NCI-H1694 (cell line): ENCODE measurements at regions not wholly inside any gene's neighbourhood (a gene's known extent, or its start where the extent isn't known, plus 50 kb on each side); places are given as distances from the start of the nearest gene placed in this dataset.
A peak's percentile ranks its signal among the peaks of the same experiment; 100 is the strongest.
"Not testable (repeated sequence)": the region's sequence is repeated elsewhere in the genome, so short reads cannot be mapped to it uniquely, and the experiment has no call there.

Experiments used
- DNase-seq: peaks from one replicate; lab custom pipeline; 2025; lab: John Stamatoyannopoulos, UW

DNA sequence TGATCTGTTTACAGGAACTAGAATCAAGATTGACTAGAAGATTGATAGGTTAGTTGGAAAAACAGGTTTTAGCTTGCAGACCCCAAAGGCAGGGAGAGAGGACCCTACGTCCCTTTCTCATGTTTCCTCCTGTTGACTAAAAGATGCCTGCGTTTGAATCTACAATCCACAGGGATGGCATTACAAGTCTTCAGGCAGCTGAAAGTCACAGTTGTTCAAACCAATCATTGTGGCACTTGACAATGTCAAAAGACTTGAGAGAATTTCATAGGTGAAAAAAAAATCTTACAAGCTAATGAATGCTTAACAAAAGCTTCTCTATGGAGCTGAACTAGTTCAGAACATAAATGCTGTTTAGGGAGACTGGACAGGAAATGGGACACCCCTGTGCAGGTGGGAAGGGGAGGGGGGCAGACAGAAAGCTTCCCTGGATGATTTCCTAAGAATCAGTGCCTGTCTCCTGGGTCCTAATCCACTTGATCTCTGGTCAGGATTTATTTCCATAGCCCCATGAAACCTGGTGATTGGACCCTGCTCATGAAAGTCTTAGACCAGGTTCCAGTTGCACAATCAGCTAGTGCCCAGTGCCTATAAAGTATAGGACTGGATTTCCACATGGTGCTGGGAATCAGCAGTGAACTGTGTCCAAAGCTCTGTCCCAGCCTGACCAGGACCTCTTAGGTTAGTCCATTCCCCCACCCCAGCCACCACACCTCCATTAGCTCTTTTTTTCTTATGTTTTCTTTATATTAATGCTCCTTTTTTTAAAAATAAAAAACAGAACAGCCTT is 91.6 kb upstream of the BCAR3 start:
- no peak for DNase-seq

DNA sequence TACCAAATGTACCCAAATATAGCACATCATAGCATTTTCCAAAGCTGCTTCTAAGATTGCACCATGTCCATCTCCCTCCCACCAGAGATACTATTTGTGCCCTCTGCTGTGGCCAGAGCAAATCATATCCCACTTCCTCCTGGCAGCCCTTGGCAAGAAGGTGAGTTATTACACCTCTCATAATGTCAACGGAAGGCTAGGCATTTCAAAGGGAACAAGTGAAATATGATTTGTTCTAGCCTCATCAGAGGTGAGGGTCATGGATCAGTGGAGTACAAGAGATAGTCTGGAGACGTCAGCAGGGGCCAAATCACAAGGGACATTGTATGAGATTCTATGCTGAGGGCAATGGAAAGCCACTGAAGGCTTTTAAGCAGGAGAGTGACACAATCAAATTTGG is 90.2 kb upstream of the BCAR3 start:
- no peak for DNase-seq

DNA sequence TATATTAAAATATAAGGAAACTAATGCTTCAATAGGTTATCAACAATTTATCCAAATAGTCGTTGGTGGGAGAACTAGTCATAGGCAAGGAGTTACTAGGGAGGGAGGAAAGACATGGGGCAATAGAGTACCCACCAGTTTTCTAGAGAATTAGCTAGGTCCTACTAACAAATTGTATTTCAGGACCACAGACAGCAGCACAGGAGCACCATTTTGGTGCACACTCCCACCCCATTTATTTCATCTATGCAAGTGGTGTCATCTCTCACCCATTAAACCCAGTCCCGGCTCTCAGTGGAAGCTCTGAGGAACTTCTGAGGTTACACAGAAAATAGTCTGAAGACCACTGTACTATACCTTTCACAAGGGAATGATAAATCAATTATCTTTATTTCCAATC is 89.0 kb upstream of the BCAR3 start:
- no peak for DNase-seq

DNA sequence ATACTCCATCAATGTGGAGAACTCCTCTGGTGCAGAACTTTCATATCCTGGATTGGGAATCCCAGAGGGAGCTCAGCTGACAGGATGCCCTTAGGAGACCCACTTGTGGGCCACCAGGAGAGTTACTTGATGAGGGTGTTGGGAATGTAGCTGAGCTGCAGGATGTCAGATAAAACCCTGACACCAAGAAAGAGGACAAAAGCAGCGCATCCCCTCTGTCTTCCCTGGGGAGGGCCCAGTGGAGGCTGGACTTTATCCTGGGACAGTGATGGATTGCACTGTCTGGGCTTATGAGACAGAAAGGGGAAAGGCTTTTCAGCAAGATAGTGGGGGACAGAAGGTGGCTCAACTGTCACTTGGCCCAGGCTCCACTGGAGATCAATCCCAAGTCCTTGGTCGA is 88.1 kb upstream of the BCAR3 start:
- no peak for DNase-seq

DNA sequence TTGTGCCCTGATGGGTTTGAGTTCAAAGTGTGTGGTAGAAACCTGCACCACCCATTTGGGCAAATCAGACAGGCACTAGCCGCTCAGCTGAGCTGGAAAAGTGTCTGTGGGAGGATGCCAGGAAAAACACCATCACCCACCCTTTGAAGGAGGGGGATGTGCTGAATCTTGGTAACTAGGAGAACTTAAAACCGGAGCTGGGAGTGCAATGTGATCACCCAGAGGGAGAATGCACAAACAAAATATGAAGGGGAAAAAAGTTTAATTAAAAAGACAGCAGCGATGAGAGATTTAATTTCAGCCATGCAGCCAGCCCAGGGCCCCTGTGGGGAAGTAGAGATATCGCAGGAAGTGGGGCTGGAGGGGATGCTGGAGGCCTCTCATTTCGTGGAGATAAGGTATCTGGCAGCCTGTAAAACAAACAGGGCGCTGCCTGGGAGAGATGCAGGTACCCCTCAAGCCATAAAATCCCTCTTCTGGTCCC is 86.8 kb upstream of the BCAR3 start:
- DNase-seq = peak; percentile 23

DNA sequence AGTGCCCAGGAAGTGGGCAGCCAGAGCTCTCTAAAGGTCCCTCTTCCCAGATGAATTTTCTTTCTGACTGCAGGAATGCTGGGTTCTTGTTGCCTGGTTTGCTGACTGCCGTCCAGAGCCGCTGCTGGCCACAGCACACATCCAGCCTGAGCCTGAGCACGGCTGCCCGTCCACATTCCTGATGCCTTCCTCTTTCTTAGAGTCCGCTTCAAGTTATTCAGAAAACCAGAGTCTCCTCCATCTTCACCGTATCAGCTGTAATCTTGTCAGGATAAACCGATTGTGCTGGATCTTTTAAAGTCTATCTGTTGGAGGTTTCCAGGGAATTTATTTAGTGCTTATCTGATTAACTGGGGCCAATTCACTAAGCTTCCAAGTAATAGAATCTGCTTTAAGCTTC is 84.8 kb upstream of the BCAR3 start:
- no peak for DNase-seq

DNA sequence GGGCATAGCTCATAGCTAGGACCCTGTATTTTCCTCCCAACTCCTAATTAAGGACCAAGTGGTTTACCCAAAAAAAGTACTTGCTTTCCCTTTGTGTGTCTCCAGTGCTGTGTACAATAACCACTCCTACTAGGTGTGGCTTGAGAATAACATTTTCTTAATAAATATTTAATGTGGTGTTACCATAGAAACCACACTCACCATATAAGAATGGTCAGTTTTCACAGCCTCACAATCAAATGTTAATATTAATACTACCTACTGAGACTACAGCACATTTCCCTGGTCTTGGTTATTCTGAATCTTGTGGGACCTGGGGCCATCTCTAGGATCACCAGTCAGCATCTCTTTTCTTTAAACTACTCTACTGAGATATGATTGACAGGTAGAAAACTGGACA is 83.5 kb upstream of the BCAR3 start:
- no peak for DNase-seq

DNA sequence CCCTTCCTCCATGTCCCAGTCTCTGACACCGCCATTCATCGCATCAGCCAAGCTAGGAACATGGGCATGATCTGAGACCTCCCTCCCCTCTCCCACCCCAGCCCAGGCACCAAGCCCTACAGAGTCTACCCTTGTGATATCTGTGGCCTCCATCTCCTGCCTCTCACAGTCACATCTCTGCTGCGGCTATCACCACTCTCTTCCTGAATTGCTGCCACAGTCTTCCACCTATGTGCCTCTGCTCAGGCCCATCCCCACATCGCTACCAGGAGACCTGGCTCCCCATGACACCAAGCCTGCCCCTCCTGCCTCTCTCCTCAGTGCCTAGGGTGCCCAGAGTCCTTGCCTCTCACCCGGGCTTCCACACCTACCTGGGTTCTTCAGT is 82.7 kb upstream of the BCAR3 start:
- no peak for DNase-seq

DNA sequence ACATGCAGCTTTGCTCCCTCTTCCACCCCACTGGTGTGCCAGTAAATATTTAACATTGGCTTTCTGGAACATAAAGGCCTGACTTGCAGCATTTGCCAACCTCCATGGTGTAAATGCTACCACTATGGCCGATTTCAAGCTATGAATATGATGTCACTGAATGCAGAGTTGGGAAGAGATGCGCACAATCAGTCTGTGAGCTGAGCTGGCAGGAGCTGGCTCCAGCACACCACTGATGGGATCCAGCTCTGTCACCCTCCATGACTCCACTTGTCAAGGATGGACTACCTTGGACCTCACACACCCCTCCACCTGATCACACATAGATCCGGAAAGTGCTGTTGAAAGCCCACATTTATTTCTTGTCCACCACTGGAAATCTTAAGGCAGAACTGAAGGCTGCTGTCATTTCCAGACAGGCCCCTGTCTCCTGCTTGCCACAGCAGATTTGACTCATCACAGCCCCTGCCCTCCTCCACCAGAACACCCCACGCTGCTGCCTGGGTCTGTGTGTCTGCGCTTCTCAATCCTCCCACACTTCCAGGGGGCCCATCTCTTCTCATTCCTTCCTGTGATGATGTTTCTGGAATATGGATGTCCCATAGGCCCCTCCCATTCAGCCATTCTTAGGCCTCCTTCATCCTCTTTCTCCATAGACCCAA is 82.2 kb upstream of the BCAR3 start:
- no peak for DNase-seq

DNA sequence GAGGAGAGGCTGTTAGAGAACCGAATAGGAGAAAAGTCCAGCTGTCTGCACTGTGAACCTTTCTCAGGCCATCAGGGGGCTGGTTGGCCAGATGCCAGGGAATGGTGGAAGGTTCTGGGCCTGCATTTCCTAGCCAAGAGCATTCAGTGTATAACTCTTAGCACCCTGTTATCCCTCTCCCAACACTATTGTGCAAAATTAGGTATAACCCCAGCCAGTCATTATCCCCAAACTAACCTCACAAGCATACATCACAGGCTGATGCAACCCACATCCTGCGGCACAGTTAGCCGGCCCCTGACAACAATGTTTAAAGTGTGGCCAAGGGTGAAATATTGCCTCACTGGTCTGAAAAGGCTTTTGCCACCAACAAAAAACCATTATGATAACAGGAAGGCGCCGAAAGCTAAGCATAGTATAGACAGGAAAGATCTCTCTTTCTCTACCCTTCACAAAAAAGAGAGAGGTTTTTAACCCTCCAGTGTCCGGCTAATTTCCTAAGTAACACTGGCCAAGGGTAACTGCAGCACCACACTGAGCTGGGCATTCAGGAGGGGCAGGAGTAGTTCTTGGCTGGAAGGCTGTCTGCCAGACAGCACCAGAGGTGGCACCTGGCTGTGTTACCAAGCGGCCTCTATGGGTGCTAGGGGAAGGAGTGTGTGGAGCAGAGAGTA is 77.3 kb upstream of the BCAR3 start:
- DNase-seq = no peak

DNA sequence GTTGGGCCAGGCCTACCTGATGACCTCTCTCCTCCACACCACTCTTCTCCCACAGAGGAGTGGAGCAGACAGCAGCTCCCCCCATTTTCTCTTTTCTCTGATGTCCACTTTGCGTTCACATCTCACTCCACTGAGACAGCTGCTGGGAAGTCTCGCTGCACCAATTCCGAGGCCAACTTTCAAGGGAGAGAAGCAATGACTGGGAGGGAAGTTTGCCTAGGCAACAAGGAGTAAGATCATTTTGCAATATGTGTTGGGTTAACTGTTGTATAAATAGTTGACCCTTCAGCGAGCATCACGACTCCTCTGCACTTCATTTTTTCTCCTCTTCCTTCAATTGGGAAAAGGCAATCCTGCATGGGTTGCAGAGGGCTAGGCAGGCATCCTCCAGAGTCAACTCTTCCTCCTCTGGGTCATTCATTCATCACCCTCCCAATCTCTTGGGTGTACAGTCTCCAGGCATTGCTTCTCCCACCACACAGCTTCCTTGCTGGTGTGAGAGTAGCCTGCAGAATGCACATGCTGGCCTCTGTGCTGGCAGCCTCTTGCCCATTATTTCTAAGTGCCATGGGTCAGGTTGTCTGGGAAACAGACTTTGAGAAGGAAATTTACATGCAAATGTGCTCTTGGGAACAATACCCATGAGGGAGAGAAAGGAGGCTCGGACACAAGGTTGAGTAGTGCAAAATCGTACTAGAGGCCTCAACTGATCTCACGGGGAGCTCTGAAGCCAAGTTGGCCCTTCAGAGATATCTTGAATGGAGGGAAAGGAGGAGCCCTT is 75.8 kb upstream of the BCAR3 start:
- DNase-seq = no peak

DNA sequence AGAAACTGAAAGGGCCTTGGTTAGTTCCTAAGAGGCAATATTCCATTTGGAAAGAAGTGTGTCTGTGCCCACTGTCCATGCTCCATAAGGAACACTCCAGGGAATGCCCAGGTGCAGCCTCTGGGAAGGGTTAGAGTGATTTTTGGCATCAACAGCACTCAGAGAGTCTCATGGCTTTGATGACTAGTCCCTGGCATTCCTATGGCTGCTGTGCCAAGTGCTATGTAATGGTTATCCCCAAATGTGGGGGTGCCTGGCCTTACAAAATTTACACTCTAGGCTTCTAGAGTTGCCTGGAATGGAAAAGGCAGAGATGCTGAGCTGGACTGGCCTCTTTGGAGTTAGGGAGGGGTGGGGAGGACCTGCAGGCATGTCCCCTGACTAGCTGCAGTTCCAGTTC is 75.0 kb upstream of the BCAR3 start:
- no peak for DNase-seq

DNA sequence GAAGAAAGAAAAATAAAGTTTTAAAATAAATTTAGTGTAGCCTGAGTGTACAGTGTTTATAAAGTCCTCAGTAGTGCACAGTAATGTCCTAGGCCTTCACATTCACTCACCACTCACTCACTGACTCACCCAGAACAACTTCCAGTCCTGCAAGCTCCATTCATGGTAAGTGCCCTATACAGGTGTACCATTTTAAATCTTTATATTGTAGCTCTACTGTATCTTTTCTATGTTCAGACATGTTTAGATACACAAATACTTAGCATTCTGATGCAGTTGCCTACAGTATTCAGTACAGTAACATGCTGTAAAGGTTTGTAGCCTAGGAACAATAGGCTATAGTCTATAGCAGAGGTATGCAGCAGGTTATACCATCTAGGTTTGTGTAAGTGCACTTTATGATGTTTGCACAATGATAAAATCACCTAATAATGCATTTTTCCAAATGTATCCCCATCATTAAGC is 73.6 kb upstream of the BCAR3 start:
- DNase-seq = not testable (repeated sequence)

DNA sequence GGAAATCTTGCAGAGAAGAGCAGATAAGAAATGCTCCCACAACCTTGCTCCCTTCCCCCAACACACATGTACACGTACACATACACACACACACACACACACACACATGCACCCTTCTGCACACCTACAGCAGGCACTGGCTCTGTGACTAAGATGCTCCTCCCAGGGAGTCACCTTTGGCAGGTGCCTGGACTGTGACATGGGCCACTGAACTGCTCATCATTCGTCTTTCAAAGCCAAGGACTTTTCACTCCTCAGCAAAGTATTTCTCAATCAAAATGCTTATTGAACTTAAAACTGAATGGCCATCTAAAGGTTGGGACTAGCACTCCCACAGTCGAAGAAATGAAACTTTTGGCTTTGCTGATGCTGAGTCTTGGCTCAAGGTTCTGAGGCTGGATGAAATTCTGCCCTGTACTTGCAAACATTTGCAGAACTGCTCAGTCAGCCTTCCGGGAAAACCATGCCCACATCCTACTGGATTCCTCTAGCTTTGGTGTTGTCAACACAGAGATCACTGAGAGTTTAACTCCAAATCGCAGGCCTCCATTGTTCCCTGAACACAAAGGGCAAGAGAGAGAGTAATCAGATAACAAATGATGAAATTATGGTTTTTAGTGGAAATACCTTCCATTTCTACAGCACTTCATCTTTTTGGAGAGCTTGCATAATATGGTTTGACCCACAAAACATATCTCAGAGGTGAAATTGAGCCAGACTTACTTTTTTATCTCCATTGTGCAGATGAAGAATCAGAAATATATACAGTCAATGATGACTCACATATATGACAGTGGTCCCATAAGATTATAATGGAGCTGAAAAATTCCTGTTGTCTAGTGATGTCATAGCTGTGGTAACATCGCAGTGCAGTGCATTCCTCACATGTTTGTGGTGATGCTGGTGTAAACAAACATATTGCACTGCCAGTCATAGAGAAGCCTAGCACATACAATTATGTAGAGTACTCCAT is 72.4 kb upstream of the BCAR3 start:
- no peak for DNase-seq

DNA sequence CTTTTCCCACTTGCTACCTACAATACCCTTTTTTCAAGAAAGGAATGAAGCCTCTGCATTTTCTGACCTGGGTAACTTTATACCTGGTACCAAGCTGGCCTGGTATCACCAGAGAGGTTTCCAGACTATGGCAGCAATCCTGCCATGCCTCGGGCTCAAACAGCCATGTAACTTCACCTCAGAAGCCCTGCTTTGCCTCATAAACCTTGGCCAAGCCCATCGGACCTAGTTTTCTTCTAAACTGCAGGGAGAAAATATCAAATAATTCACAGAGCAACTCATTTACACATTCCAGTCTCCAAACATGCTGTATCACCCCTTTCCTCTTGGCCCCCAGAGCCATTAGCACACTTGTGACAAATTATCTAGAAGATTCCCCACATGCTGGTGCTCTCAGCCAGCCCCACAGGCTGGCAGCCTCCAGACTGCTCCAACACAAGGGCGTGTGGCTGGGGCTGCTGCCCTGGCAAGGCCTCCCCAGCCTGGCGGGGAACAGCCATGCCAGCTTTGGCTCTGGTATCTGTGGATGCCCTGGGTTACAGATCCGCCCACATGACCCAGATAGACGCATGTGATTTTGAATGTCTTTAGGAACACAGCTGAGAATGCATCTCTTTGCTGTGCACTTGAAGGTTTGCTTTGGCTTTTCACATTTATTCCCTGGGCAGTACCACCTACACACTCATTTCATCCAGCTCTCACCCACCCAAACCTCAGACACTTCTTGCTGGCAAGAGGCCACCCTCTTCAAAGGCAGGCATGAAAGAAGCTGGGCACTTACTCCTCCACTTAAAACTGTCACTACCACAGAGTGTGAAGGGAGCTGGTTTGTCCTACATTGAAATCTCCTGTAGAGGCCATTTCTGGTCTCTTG is 70.0 kb upstream of the BCAR3 start:
- no peak for DNase-seq

DNA sequence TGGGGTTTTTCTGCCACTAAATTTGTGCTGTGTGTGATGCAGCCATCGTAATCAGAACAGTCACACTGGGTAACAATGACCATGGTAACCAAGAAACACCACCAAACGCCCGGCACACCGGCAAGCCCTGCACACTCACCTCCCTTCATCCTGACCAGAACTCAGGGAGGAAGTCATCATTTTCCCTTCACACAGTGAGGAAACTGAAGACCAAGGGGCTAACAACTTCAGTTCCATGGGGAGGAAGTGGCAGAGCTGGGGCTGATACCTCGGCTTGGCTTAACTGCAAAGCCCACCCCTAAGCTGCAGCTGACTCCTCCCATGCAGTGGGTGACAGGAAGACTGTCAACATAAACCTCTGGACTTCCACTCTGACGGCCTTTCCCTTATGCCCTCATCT is 69.3 kb upstream of the BCAR3 start:
- no peak for DNase-seq

DNA sequence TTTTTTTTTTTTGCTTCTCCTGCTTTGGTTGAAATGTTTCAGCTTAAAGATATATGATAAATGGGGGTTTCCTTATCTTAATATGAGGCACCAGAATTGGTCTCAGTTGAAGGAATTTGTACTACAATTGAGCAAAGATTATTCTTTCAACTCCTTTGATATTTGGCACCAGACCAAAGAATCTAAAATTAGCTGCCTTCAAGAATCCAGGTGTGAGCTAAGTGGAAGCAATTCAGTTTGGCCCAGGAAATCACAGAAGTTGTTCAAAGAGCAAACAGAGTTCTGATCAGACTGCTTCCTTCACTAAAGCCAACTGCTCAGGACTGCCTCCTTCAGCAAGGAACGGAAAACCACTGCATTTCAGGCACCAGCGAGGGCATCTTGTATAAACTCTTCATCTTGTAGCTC is 68.3 kb upstream of the BCAR3 start:
- DNase-seq = no peak

DNA sequence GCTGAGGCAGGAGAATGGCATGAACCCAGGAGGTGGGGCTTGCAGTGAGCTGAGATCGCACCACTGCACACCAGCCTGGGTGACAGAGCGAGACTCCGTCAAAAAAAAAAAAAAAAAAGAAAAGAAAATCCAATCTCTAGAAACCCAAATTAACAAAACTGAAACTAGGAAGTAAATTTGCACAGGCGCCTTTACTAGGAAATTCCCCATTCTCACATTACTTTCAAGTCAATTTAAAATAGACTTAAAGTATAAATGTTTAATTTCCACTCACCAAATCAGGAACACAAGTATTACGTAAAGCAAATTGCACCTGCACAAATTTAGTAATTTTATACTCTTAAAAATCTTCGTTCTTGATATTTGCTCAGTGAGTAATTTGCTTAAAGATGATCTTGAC is 67.8 kb upstream of the BCAR3 start:
- DNase-seq = no peak

DNA sequence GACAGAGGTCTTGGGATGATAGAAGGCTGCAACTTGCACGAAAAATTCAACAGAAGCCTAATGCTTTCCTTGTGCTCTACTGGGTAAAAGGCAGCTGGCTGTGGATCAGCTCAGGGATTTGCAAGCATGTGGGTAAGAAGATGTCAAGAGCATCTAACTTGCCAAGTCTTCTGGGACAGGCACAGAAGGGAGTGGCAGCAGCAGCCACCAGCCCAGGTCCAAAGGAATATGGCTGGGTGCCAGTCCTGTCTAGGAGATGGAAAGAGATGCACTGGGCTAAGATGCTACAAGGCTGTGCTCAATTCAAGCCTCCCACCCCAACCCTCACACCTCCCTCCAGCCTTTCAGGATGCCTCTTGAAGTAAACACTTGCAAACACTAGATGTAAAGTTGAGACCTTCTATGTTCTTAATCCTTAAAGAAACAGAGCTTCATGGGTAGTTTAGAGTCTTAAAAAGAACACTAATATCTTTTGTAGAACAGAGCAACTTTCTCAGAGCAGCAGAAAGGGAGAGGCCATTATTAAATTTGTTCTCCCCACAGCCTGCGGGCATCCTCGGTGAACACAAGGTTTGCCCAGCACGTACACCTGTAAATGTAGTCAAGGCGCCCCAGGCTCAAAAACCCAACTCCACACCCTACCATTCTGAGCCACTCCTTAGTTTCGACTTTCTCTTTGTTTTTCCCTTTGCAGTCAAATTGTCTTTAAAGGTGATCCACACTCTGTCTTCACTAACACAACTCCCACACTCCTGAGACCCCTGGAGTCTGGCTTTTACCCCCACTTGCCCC is 64.6 kb upstream of the BCAR3 start:
- DNase-seq = no peak
